Kidney (tissue), 13 donors: ENCODE measurements at regions not wholly inside any gene's neighbourhood (a gene's known extent, or its start where the extent isn't known, plus 50 kb on each side); places are given as distances from the start of the nearest gene placed in this dataset.
A peak's percentile ranks its signal among the peaks of the same experiment; 100 is the strongest.

Experiments
- DNase-seq, 5 donors: peaks; one replicate each; pipeline ENCODE4 v3.0.0-alpha.2; 2013 to 2020
- FAIRE-seq: peaks from 2 replicates; lab custom pipeline; 2012; peaks lifted over from hg19 to GRCh38; lab: Jason Lieb, UNC
- H3K27ac ChIP-seq, 2 donors: one replicate each; pipeline ENCODE4 v1.7.0; 2013; ENCODE audit warnings: low read depth in 2 of 2, low read length in 2 of 2, inconsistent platforms in 1 of 2
- H3K27me3 ChIP-seq: one replicate; pipeline ENCODE4 v1.7.1; 2013; ENCODE audit warnings: low read length, inconsistent platforms; ENCODE audit not compliant: control insufficient read depth, insufficient read depth
- H3K36me3 ChIP-seq, 3 donors: one replicate each; pipeline versions ENCODE4 v1.7.0 to v1.7.1; 2013; ENCODE audit warnings: low read length in 3 of 3, control low read depth in 1 of 3, inconsistent platforms in 1 of 3; ENCODE audit not compliant: insufficient read depth in 3 of 3, control insufficient read depth in 2 of 3
- H3K4me1 ChIP-seq, 3 donors: one replicate each; pipeline versions ENCODE4 v1.7.0 to v1.7.1; 2013; ENCODE audit warnings: low read length in 3 of 3, inconsistent platforms in 1 of 3, low read depth in 1 of 3; ENCODE audit not compliant: control insufficient read depth in 2 of 3, insufficient read depth in 2 of 3
- H3K4me3 ChIP-seq, 3 donors: one replicate each; pipeline versions ENCODE4 v1.7.0 to v1.8.1; 2013; ENCODE audit warnings: low read length in 3 of 3, control low read depth in 1 of 3, inconsistent platforms in 1 of 3
- H3K9ac ChIP-seq, 3 donors: one replicate each; pipeline versions ENCODE4 v1.7.0 to v1.7.1; 2013; ENCODE audit warnings: low read length in 3 of 3, control low read depth in 1 of 3, inconsistent platforms in 1 of 3
- H3K9me3 ChIP-seq, 3 donors: one replicate each; pipeline versions ENCODE4 v1.7.0 to v1.7.1; 2013; ENCODE audit warnings: low read length in 3 of 3, control low read depth in 1 of 3, inconsistent platforms in 1 of 3; ENCODE audit not compliant: control insufficient read depth in 2 of 3, insufficient read depth in 1 of 3
- CTCF ChIP-seq: IDR thresholded peaks from 3 replicates; pipeline ENCODE4 v1.5.1; 2012; ENCODE audit warnings: mild to moderate bottlenecking, moderate library complexity, borderline replicate concordance; ENCODE audit not compliant: insufficient read depth; ENCODE audit errors: extremely low read depth
- intact Hi-C: fragments of 100-400 bp; cut with DNase I; formaldehyde crosslinking; loops from one replicate; pipeline ENCODE4 v1.11.1; 2022
- donor health status: control.
- donor health status: control.
- donor health status: control.
- donor health status: control.
- donor health status: control.
- donor health status: DM: yes; HTN: yes; CAD: no.
- donor health status: Normal renal cell carcinoma (clear cell type).

- H3K27me3 ChIP-seq: peaks cover 11% of the 10 kb centered on the region
- TF ChIP-seq CTCF: no peak
- no peak overlapping the region for H3K4me3 ChIP-seq
- no peaks in the 10 kb centered on the region for H3K36me3 ChIP-seq
- no peaks in the 10 kb centered on the region for H3K9me3 ChIP-seq
- no peaks in the 10 kb centered on the region for H3K4me1 ChIP-seq
- H3K27ac ChIP-seq: no peak overlapping the region
- no peak overlapping the region for H3K9ac ChIP-seq
- peak; percentile 5 to 75 (median 26) for DNase-seq
- intact Hi-C loops: no loop called here
- FAIRE-seq: no peak
Observed at GRCh38 chrX:140091125-140091886, 126.0 kb upstream of the CXorf66 start.

GRCh38 chrX:140090800-140091124 is 125.4 kb upstream of the CXorf66 start:
- Histone ChIP-seq H3K36me3 (no peaks in the 10 kb centered on the region), H3K4me1 (no peaks in the 10 kb centered on the region), H3K27ac (no peak overlapping the region), H3K4me3 (no peak overlapping the region), H3K9me3 (no peaks in the 10 kb centered on the region), H3K9ac (no peak overlapping the region), H3K27me3 (peaks cover 11% of the 10 kb centered on the region)
- FAIRE-seq (no peak), DNase-seq (peak in 1 of 5 donors; percentile 24)
- no peak for TF ChIP-seq CTCF
- intact Hi-C loops: no loop called here

- intact Hi-C loops: no loop called here
- Histone ChIP-seq H3K9ac (no peak overlapping the region), H3K27me3 (peaks cover 11% of the 10 kb centered on the region), H3K36me3 (no peaks in the 10 kb centered on the region), H3K27ac (no peak overlapping the region), H3K4me1 (no peaks in the 10 kb centered on the region), H3K4me3 (no peak overlapping the region), H3K9me3 (no peaks in the 10 kb centered on the region)
- no peak for FAIRE-seq
- DNase-seq: no peak
- TF ChIP-seq CTCF: no peak
Observed at GRCh38 chrX:140088438-140088837, 123.1 kb upstream of the CXorf66 start.
